ENCODE measurements at regions not wholly inside any gene's neighbourhood (a gene's known extent, or its start where the extent isn't known, plus 50 kb on each side); places are given as distances from the start of the nearest gene placed in this dataset.
"Not testable (repeated sequence)": the region's sequence is repeated elsewhere in the genome, so short reads cannot be mapped to it uniquely, and the experiment has no call there.

GRCh38 chr6:92962846-92963245 is 456.5 kb downstream of the EPHA7 start:
- peaks cover 6% of the 10 kb centered on the region; the same call in 1 of the 2 replicates for H3K9me3 ChIP-seq (ENCODE audit: insufficient read depth, low read length)
- no peaks in the 10 kb centered on the region for H3K4me1 ChIP-seq (ENCODE audit: insufficient read depth, insufficient read length)
- no peaks in the 10 kb centered on the region for H3K27me3 ChIP-seq (ENCODE audit: insufficient read depth, insufficient read length)
- H3K9ac ChIP-seq (ENCODE audit: insufficient read length, low read depth): no peak overlapping the region
- no peaks in the 10 kb centered on the region for H3K36me3 ChIP-seq (ENCODE audit: insufficient read depth, insufficient read length, low read length)
- no peak overlapping the region for H3K4me3 ChIP-seq (ENCODE audit: insufficient read length, low read depth)
- TF ChIP-seq SUZ12 (IDR thresholded peaks at IDR 0.05; ENCODE audit: extremely low read depth, insufficient read depth, insufficient read length): no peak
- no peak for TF ChIP-seq ZNF274 (IDR thresholded peaks at IDR 0.05; ENCODE audit: low read depth, low read length)
- TF ChIP-seq YY1 (IDR thresholded peaks at IDR 0.05; ENCODE audit: insufficient read depth, insufficient read length): no peak
- DNase-seq (ENCODE audit: low read depth, low spot score): no peak

- not testable (repeated sequence) for H3K9ac ChIP-seq (ENCODE audit: insufficient read length, low read depth); H3K9me3 ChIP-seq (ENCODE audit: insufficient read depth, low read length); H3K27me3 ChIP-seq (ENCODE audit: insufficient read depth, insufficient read length); H3K36me3 ChIP-seq (ENCODE audit: insufficient read depth, insufficient read length, low read length); H3K4me1 ChIP-seq (ENCODE audit: insufficient read depth, insufficient read length); H3K4me3 ChIP-seq (ENCODE audit: insufficient read length, low read depth); DNase-seq (ENCODE audit: low read depth, low spot score)
Measured at GRCh38 chr6:92952111-92952510, 467.2 kb downstream of the EPHA7 start.

- no peak overlapping the region for H3K4me3 ChIP-seq (ENCODE audit: insufficient read length, low read depth)
- no peaks in the 10 kb centered on the region for H3K27me3 ChIP-seq (ENCODE audit: insufficient read depth, insufficient read length)
- no peak for TF ChIP-seq YY1 (IDR thresholded peaks at IDR 0.05; ENCODE audit: insufficient read depth, insufficient read length)
- TF ChIP-seq SUZ12 (IDR thresholded peaks at IDR 0.05; ENCODE audit: extremely low read depth, insufficient read depth, insufficient read length): no peak
- no peak for TF ChIP-seq ZNF274 (IDR thresholded peaks at IDR 0.05; ENCODE audit: low read depth, low read length)
- H3K36me3 ChIP-seq (ENCODE audit: insufficient read depth, insufficient read length, low read length): no peaks in the 10 kb centered on the region
- no peak overlapping the region for H3K9ac ChIP-seq (ENCODE audit: insufficient read length, low read depth)
- H3K4me1 ChIP-seq (ENCODE audit: insufficient read depth, insufficient read length): no peaks in the 10 kb centered on the region
- no peaks in the 10 kb centered on the region for H3K9me3 ChIP-seq (ENCODE audit: insufficient read depth, low read length)
- DNase-seq (ENCODE audit: low read depth, low spot score): no peak
Measured at GRCh38 chr6:92945799-92946198, 473.6 kb downstream of the EPHA7 start.

- no peaks in the 10 kb centered on the region for H3K36me3 ChIP-seq (ENCODE audit: insufficient read depth, insufficient read length, low read length)
- no peaks in the 10 kb centered on the region for H3K9me3 ChIP-seq (ENCODE audit: insufficient read depth, low read length)
- H3K4me3 ChIP-seq (ENCODE audit: insufficient read length, low read depth): no peak overlapping the region
- H3K27me3 ChIP-seq (ENCODE audit: insufficient read depth, insufficient read length): no peaks in the 10 kb centered on the region
- no peaks in the 10 kb centered on the region for H3K4me1 ChIP-seq (ENCODE audit: insufficient read depth, insufficient read length)
- TF ChIP-seq ZNF274 (IDR thresholded peaks at IDR 0.05; ENCODE audit: low read depth, low read length): no peak
- TF ChIP-seq SUZ12 (IDR thresholded peaks at IDR 0.05; ENCODE audit: extremely low read depth, insufficient read depth, insufficient read length): no peak
- no peak for TF ChIP-seq YY1 (IDR thresholded peaks at IDR 0.05; ENCODE audit: insufficient read depth, insufficient read length)
- H3K9ac ChIP-seq (ENCODE audit: insufficient read length, low read depth): no peak overlapping the region
- DNase-seq (ENCODE audit: low read depth, low spot score): no peak
Measured at GRCh38 chr6:92944132-92944531, 475.2 kb downstream of the EPHA7 start.

GRCh38 chr6:92942549-92942948 is 476.8 kb downstream of the EPHA7 start:
- TF ChIP-seq ZNF274 (IDR thresholded peaks at IDR 0.05; ENCODE audit: low read depth, low read length) (no peak), SUZ12 (IDR thresholded peaks at IDR 0.05; ENCODE audit: extremely low read depth, insufficient read depth, insufficient read length) (no peak), YY1 (IDR thresholded peaks at IDR 0.05; ENCODE audit: insufficient read depth, insufficient read length) (no peak)
- DNase-seq (ENCODE audit: low read depth, low spot score): no peak

GRCh38 chr6:92934625-92935024 is 484.7 kb downstream of the EPHA7 start:
- H3K36me3 ChIP-seq (ENCODE audit: insufficient read depth, insufficient read length, low read length): no peaks in the 10 kb centered on the region
- no peaks in the 10 kb centered on the region; the same call in 1 of the 2 replicates for H3K9me3 ChIP-seq (ENCODE audit: insufficient read depth, low read length)
- DNase-seq (ENCODE audit: low read depth, low spot score): no peak
- H3K4me3 ChIP-seq (ENCODE audit: insufficient read length, low read depth): no peak overlapping the region
- H3K27me3 ChIP-seq (ENCODE audit: insufficient read depth, insufficient read length): no peaks in the 10 kb centered on the region
- H3K4me1 ChIP-seq (ENCODE audit: insufficient read depth, insufficient read length): no peaks in the 10 kb centered on the region
- H3K9ac ChIP-seq (ENCODE audit: insufficient read length, low read depth): no peak overlapping the region
- TF ChIP-seq YY1 (IDR thresholded peaks at IDR 0.05; ENCODE audit: insufficient read depth, insufficient read length) (no peak), ZNF274 (IDR thresholded peaks at IDR 0.05; ENCODE audit: low read depth, low read length) (no peak), SUZ12 (IDR thresholded peaks at IDR 0.05; ENCODE audit: extremely low read depth, insufficient read depth, insufficient read length) (no peak)

More at GRCh38 chr6:92942549-92942948, 476.8 kb downstream of the EPHA7 start:
- no peaks in the 10 kb centered on the region for H3K9me3 ChIP-seq (ENCODE audit: insufficient read depth, low read length)
- H3K4me1 ChIP-seq (ENCODE audit: insufficient read depth, insufficient read length): no peaks in the 10 kb centered on the region
- H3K4me3 ChIP-seq (ENCODE audit: insufficient read length, low read depth): no peak overlapping the region
- no peaks in the 10 kb centered on the region for H3K36me3 ChIP-seq (ENCODE audit: insufficient read depth, insufficient read length, low read length)
- H3K27me3 ChIP-seq (ENCODE audit: insufficient read depth, insufficient read length): no peaks in the 10 kb centered on the region
- H3K9ac ChIP-seq (ENCODE audit: insufficient read length, low read depth): no peak overlapping the region

GRCh38 chr6:92930171-92930570 is 489.2 kb downstream of the EPHA7 start:
- no peaks in the 10 kb centered on the region for H3K36me3 ChIP-seq (ENCODE audit: insufficient read depth, insufficient read length, low read length)
- no peak overlapping the region for H3K9ac ChIP-seq (ENCODE audit: insufficient read length, low read depth)
- TF ChIP-seq ZNF274 (IDR thresholded peaks at IDR 0.05; ENCODE audit: low read depth, low read length) (no peak), SUZ12 (IDR thresholded peaks at IDR 0.05; ENCODE audit: extremely low read depth, insufficient read depth, insufficient read length) (no peak), YY1 (IDR thresholded peaks at IDR 0.05; ENCODE audit: insufficient read depth, insufficient read length) (no peak)
- no peaks in the 10 kb centered on the region for H3K27me3 ChIP-seq (ENCODE audit: insufficient read depth, insufficient read length)
- H3K9me3 ChIP-seq (ENCODE audit: insufficient read depth, low read length): no peaks in the 10 kb centered on the region; the same call in 1 of the 2 replicates
- no peaks in the 10 kb centered on the region for H3K4me1 ChIP-seq (ENCODE audit: insufficient read depth, insufficient read length)
- DNase-seq (ENCODE audit: low read depth, low spot score): no peak
- no peak overlapping the region for H3K4me3 ChIP-seq (ENCODE audit: insufficient read length, low read depth)
